Panc1 (cell line): ENCODE measurements at regions not wholly inside any gene's neighbourhood (a gene's known extent, or its start where the extent isn't known, plus 50 kb on each side); places are given as distances from the start of the nearest gene placed in this dataset.

Experiments used
- CTCF ChIP-seq: fragments of 450-650 bp; IDR thresholded peaks from 2 replicates; pipeline ENCODE4 v1.5.1; 2017; ENCODE audit warnings: mild to moderate bottlenecking
- POLR2AphosphoS5 ChIP-seq: IDR thresholded peaks from 2 replicates; pipeline ENCODE4 v1.6.1; 2012; ENCODE audit warnings: mild to moderate bottlenecking, low read depth, low read length, moderate library complexity
- SIN3A ChIP-seq: IDR thresholded peaks from 2 replicates; pipeline ENCODE4 v1.6.1; 2012; ENCODE audit warnings: low read depth, mild to moderate bottlenecking, low read length, moderate library complexity, borderline replicate concordance; ENCODE audit not compliant: insufficient read depth
- TF ChIP-seq, protein P1 (sequence below), 2 experiments: IDR thresholded peaks; 2 replicates each; pipeline ENCODE4 v1.6.1; 2011 to 2012; ENCODE audit warnings: low read depth in 2 of 2, control low read depth in 1 of 2, low read length in 1 of 2, mild to moderate bottlenecking in 1 of 2, moderate library complexity in 1 of 2; ENCODE audit not compliant: insufficient read depth in 1 of 2

DNA sequence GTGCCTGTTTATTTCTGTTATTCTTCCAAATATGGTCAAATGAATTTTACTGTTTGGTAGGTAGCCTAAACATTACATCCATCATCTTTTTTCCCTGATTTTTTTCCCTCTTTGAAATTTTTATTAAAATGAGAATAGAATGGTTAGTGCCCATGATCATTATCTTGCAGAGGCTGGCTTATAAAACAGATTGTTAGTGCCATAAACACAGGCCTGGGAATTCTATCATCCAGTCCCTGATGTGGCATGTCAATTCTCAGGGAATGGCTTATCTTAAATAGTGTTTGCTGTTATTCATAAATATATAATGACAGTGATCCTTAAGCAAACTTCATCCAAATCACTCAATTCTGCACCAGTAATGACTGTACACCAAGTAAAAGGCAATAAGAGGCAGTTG, 207.3 kb downstream of the TUSC7 start:
- TF ChIP-seq CTCF (no peak), SIN3A (no peak), POLR2AphosphoS5 (no peak)
- TF ChIP-seq, protein P1, sequence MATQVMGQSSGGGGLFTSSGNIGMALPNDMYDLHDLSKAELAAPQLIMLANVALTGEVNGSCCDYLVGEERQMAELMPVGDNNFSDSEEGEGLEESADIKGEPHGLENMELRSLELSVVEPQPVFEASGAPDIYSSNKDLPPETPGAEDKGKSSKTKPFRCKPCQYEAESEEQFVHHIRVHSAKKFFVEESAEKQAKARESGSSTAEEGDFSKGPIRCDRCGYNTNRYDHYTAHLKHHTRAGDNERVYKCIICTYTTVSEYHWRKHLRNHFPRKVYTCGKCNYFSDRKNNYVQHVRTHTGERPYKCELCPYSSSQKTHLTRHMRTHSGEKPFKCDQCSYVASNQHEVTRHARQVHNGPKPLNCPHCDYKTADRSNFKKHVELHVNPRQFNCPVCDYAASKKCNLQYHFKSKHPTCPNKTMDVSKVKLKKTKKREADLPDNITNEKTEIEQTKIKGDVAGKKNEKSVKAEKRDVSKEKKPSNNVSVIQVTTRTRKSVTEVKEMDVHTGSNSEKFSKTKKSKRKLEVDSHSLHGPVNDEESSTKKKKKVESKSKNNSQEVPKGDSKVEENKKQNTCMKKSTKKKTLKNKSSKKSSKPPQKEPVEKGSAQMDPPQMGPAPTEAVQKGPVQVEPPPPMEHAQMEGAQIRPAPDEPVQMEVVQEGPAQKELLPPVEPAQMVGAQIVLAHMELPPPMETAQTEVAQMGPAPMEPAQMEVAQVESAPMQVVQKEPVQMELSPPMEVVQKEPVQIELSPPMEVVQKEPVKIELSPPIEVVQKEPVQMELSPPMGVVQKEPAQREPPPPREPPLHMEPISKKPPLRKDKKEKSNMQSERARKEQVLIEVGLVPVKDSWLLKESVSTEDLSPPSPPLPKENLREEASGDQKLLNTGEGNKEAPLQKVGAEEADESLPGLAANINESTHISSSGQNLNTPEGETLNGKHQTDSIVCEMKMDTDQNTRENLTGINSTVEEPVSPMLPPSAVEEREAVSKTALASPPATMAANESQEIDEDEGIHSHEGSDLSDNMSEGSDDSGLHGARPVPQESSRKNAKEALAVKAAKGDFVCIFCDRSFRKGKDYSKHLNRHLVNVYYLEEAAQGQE (IDR thresholded peaks at IDR 0.05; ENCODE audit: insufficient read depth in 1 of 2, low read depth in 2 of 2, low read length in 1 of 2): no peak
